ENCODE measurements at regions not wholly inside any gene's neighbourhood (a gene's known extent, or its start where the extent isn't known, plus 50 kb on each side); places are given as distances from the start of the nearest gene placed in this dataset.

DNA sequence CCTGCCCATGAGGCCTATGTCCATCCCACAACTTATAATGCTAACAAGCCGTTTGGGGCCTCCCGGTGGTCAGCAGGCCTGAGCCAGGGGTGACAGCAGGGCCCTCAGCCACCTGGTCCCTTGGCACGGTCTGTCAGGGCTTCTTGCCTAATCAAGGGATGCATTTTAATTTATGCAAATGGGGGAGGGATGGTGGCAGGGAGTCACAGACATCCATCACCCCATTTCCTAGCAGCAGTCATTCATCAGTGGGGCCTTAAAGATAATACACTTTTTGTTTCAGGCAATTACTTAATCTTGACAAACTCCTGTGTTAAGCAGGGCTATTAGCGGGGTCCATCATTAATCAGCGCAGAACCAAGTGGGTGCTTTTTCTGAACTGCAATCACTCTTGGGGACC lies 174.5 kb downstream of the GLI2 start (continued):
- TF ChIP-seq HMGXB4 (CRISPR knock-in tag; IDR thresholded peaks at IDR 0.05): no peak

DNA sequence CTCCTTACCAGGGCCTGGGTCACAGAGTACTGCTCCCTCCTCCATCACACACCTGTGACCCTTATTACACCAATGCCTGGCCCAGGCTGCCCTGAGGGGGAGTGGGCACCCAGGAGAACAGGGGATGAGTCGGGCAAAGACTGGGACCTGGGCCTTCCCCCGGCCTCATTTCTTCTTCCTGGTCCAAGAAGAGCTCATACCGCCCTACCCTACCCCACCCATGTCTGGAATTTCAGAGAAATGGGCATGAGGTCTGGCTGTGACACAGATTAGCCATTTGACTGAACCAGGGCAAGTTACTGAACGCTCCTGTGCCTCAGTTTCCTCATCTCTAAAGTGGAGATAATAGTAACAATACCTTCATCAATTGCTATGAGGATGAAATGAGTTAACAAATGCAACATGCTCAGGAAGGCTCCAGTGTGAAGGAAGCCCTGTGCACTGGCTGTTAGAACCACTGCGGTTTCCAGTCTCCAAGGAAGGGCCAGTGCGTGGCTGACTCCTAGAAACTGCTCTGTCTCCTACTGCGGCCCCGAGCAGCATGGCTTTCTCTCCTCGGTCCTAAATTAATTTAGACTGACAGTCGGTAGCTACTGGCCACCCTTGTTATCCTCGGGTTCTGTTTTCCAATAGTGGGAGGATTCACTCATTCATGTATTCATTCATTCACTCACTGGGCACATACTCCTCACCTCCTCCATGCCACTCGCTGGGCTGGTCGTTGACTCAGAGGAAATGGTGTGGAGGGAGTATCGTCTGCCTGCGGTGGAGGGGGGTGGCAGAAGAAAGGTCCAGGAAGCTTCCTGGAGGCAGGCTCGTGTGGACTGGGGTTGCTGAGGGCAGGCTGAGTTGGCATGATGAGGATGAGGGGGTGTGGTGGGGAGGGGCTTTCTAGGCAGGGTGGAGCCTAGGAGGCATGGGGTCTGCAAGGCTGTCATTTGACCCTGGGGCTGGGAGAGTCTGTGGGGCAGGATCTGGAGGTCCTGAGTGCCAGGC lies 175.6 kb downstream of the GLI2 start:
- DNase-seq (ENCODE audit: low spot score) (peak; percentile 24), ATAC-seq (peak; percentile 83)
- Mint-ChIP-seq H3K36me3 (no peaks in the 10 kb centered on the region), H3K9me3 (no peaks in the 10 kb centered on the region), H3K27me3 (ENCODE audit: low read depth) (no peaks in the 10 kb centered on the region), H3K4me3 (no peak overlapping the region), H3K4me1 (peaks cover 41% of the 10 kb centered on the region), H3K27ac (no peak overlapping the region; the same call in 1 of the 2 replicates)
- no peak for TF ChIP-seq JAZF1 (CRISPR knock-in tag; IDR thresholded peaks at IDR 0.05)
- no peak for TF ChIP-seq ZNF396 (CRISPR knock-in tag; IDR thresholded peaks at IDR 0.05; ENCODE audit: borderline replicate concordance)
- TF ChIP-seq ZNF232 (CRISPR knock-in tag; IDR thresholded peaks at IDR 0.05): no peak
- TF ChIP-seq RELA (CRISPR knock-in tag; IDR thresholded peaks at IDR 0.05; ENCODE audit: borderline replicate concordance): no peak
- TF ChIP-seq FOXP4 (CRISPR knock-in tag; IDR thresholded peaks at IDR 0.05): no peak
- no peak for TF ChIP-seq TCF7 (CRISPR knock-in tag; IDR thresholded peaks at IDR 0.05; ENCODE audit: low read depth)
- no peak for TF ChIP-seq JUN (CRISPR knock-in tag; IDR thresholded peaks at IDR 0.05)
- TF ChIP-seq NR1H2 (CRISPR knock-in tag; IDR thresholded peaks at IDR 0.05): no peak
- no peak for TF ChIP-seq NR3C1 (CRISPR knock-in tag; conservative IDR thresholded peaks at IDR 0.05; ENCODE audit: low read depth)
- TF ChIP-seq TEAD4 (CRISPR knock-in tag; IDR thresholded peaks at IDR 0.05): no peak
- TF ChIP-seq NFYB (CRISPR knock-in tag; conservative IDR thresholded peaks at IDR 0.05; ENCODE audit: low read depth): no peak
- no peak for TF ChIP-seq ZNF512 (CRISPR knock-in tag; IDR thresholded peaks at IDR 0.05; ENCODE audit: borderline replicate concordance)
- no peak for TF ChIP-seq GABPB1 (CRISPR knock-in tag; IDR thresholded peaks at IDR 0.05)
- no peak for TF ChIP-seq IRF2 (CRISPR knock-in tag; IDR thresholded peaks at IDR 0.05; ENCODE audit: borderline replicate concordance, low read depth)
- TF ChIP-seq ZNF317 (CRISPR knock-in tag; IDR thresholded peaks at IDR 0.05; ENCODE audit: borderline replicate concordance, low read depth): no peak
- no peak for TF ChIP-seq AFF4 (CRISPR knock-in tag; IDR thresholded peaks at IDR 0.05; ENCODE audit: borderline replicate concordance)
- no peak for TF ChIP-seq ZNF423 (CRISPR knock-in tag; IDR thresholded peaks at IDR 0.05)
- TF ChIP-seq MXD4 (CRISPR knock-in tag; IDR thresholded peaks at IDR 0.05; ENCODE audit: borderline replicate concordance): no peak
- TF ChIP-seq ESRRA (CRISPR knock-in tag; IDR thresholded peaks at IDR 0.05; ENCODE audit: borderline replicate concordance): no peak
- no peak for TF ChIP-seq ZNF425 (CRISPR knock-in tag; conservative IDR thresholded peaks at IDR 0.05)
- ChIA-PET CTCF (interaction anchor here (0.6 to 0.7 kb wide), 2 partner anchors 10 to 110 kb away, joined by 3 to 4 read pairs; no protein-coding TSS in a partner anchor), POLR2A (no interaction called here)
